ENCODE measurements at regions not wholly inside any gene's neighbourhood (a gene's known extent, or its start where the extent isn't known, plus 50 kb on each side); places are given as distances from the start of the nearest gene placed in this dataset.

GRCh38 chr5:6206501-6206900 is 171.8 kb downstream of the MED10 start:
- Mint-ChIP-seq H3K27me3 (peaks cover 0 to 5% (median 3%) of the 10 kb centered on the region in 5 donors), H3K4me3 (no peak overlapping the region), H3K36me3 (no peaks in the 10 kb centered on the region), H3K9me3 (peaks cover 0 to 10% (median 0%) of the 10 kb centered on the region in 11 donors), H3K27ac (no peak overlapping the region), H3K4me1 (no peaks in the 10 kb centered on the region)
- Histone ChIP-seq H3K9me3 (ENCODE audit: control insufficient read depth in 2 of 3, low read length in 3 of 3) (no peaks in the 10 kb centered on the region), H3K27ac (ENCODE audit: low read depth, low read length) (no peak overlapping the region), H3K27me3 (ENCODE audit: control insufficient read depth in 2 of 2, insufficient read depth in 2 of 2, low read length in 2 of 2) (peaks cover 0 to 3% of the 10 kb centered on the region in 2 donors), H3K4me3 (ENCODE audit: low read length) (no peak overlapping the region), H3K4me1 (ENCODE audit: control insufficient read depth in 2 of 2, insufficient read depth in 2 of 2, low read length in 2 of 2) (no peaks in the 10 kb centered on the region), H3K36me3 (ENCODE audit: control insufficient read depth in 2 of 3, insufficient read depth in 3 of 3, low read length in 3 of 3) (no peaks in the 10 kb centered on the region)
- intact Hi-C loops (cut with micrococcal nuclease), result no loop called here
- ChIA-PET CTCF (no interaction called here), POLR2A (no interaction called here)
- ATAC-seq (no peak), DNase-seq (no peak)

GRCh38 chr5:6202968-6203365 is 175.4 kb downstream of the MED10 start:
- H3K9me3 ChIP-seq (ENCODE audit: control insufficient read depth in 2 of 3, low read length in 3 of 3), result no peaks in the 10 kb centered on the region
- CTCF ChIA-PET, result no interaction called here
- no peak overlapping the region for H3K27ac ChIP-seq (ENCODE audit: low read depth, low read length)
- H3K36me3 ChIP-seq (ENCODE audit: control insufficient read depth in 2 of 3, insufficient read depth in 3 of 3, low read length in 3 of 3), result no peaks in the 10 kb centered on the region
- Mint-ChIP-seq H3K4me3 (no peak overlapping the region), H3K27me3 (peaks cover 0 to 15% (median 3%) of the 10 kb centered on the region in 5 donors), H3K9me3 (peaks cover 0 to 10% (median 5%) of the 10 kb centered on the region in 11 donors), H3K36me3 (peaks cover 0 to 6% (median 0%) of the 10 kb centered on the region in 5 donors), H3K4me1 (no peaks in the 10 kb centered on the region), H3K27ac (no peak overlapping the region)
- intact Hi-C loops (cut with micrococcal nuclease), result no loop called here
- DNase-seq, result no peak
- POLR2A ChIA-PET, result no interaction called here
- ATAC-seq, result no peak
- no peak overlapping the region for H3K4me3 ChIP-seq (ENCODE audit: low read length)
- H3K4me1 ChIP-seq (ENCODE audit: control insufficient read depth in 2 of 2, insufficient read depth in 2 of 2, low read length in 2 of 2), result no peaks in the 10 kb centered on the region
- H3K27me3 ChIP-seq (ENCODE audit: control insufficient read depth in 2 of 2, insufficient read depth in 2 of 2, low read length in 2 of 2), result no peaks in the 10 kb centered on the region

GRCh38 chr5:6202149-6202967 is 176.0 kb downstream of the MED10 start:
- intact Hi-C loops (cut with micrococcal nuclease), result no loop called here
- no peaks in the 10 kb centered on the region for H3K36me3 ChIP-seq (ENCODE audit: control insufficient read depth in 2 of 3, insufficient read depth in 3 of 3, low read length in 3 of 3)
- no peak for DNase-seq
- Mint-ChIP-seq H3K27me3 (peaks cover 0 to 16% (median 3%) of the 10 kb centered on the region in 5 donors), H3K4me3 (no peak overlapping the region), H3K36me3 (peaks cover 0 to 6% (median 0%) of the 10 kb centered on the region in 5 donors), H3K27ac (no peak overlapping the region), H3K9me3 (peaks cover 0 to 10% (median 5%) of the 10 kb centered on the region in 11 donors), H3K4me1 (peaks cover 0 to 2% (median 0%) of the 10 kb centered on the region in 7 donors)
- no peak for ATAC-seq
- no peaks in the 10 kb centered on the region for H3K4me1 ChIP-seq (ENCODE audit: control insufficient read depth in 2 of 2, insufficient read depth in 2 of 2, low read length in 2 of 2)
- POLR2A ChIA-PET, result no interaction called here
- H3K27ac ChIP-seq (ENCODE audit: low read depth, low read length), result no peak overlapping the region
- H3K4me3 ChIP-seq (ENCODE audit: low read length), result no peak overlapping the region
- CTCF ChIA-PET, result no interaction called here
- no peaks in the 10 kb centered on the region for H3K27me3 ChIP-seq (ENCODE audit: control insufficient read depth in 2 of 2, insufficient read depth in 2 of 2, low read length in 2 of 2)
- no peaks in the 10 kb centered on the region for H3K9me3 ChIP-seq (ENCODE audit: control insufficient read depth in 2 of 3, low read length in 3 of 3)

DNA sequence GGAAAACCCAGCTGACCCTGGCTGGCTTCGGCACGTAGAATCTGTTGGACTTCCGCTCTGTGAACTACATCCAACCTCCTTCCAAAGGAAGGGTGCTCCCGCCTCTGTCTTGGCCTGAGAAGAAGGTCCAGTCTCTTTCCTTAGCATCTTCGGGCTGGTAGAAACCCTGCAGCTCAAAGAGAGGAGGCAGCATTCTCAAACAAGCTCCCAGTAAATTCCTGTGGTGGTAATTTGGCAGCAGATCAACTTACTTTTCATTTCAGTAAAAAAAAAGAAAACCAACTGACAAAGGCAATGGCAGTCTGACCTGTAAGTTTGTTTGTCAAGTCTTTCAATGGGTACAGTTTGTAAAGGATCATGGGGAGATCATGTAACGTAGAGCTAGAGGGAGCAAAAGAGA is 176.7 kb downstream of the MED10 start:
- Histone ChIP-seq H3K27me3 (ENCODE audit: control insufficient read depth in 2 of 2, insufficient read depth in 2 of 2, low read length in 2 of 2) (no peaks in the 10 kb centered on the region), H3K4me1 (ENCODE audit: control insufficient read depth in 2 of 2, insufficient read depth in 2 of 2, low read length in 2 of 2) (no peaks in the 10 kb centered on the region), H3K27ac (ENCODE audit: low read depth, low read length) (no peak overlapping the region), H3K9me3 (ENCODE audit: control insufficient read depth in 2 of 3, low read length in 3 of 3) (no peaks in the 10 kb centered on the region), H3K36me3 (ENCODE audit: control insufficient read depth in 2 of 3, insufficient read depth in 3 of 3, low read length in 3 of 3) (no peaks in the 10 kb centered on the region), H3K4me3 (ENCODE audit: low read length) (no peak overlapping the region)
- Mint-ChIP-seq H3K27me3 (peaks cover 0 to 16% (median 3%) of the 10 kb centered on the region in 5 donors), H3K4me1 (peaks cover 0 to 2% (median 0%) of the 10 kb centered on the region in 7 donors), H3K36me3 (peaks cover 0 to 6% (median 0%) of the 10 kb centered on the region in 5 donors), H3K4me3 (no peak overlapping the region), H3K27ac (no peak overlapping the region), H3K9me3 (peaks cover 0 to 10% (median 4%) of the 10 kb centered on the region in 11 donors)
- ChIA-PET POLR2A (no interaction called here), CTCF (no interaction called here)
- intact Hi-C loops (cut with micrococcal nuclease), result no loop called here
- DNase-seq (no peak), ATAC-seq (no peak)

GRCh38 chr5:6198531-6198930 is 179.8 kb downstream of the MED10 start:
- ChIA-PET CTCF (no interaction called here), POLR2A (no interaction called here)
- Mint-ChIP-seq H3K27me3 (peaks cover 0 to 17% (median 0%) of the 10 kb centered on the region in 5 donors), H3K4me1 (peaks cover 0 to 5% (median 0%) of the 10 kb centered on the region in 7 donors), H3K4me3 (no peak overlapping the region), H3K9me3 (peaks cover 0 to 10% (median 4%) of the 10 kb centered on the region in 11 donors), H3K27ac (no peak overlapping the region), H3K36me3 (peaks cover 0 to 6% (median 0%) of the 10 kb centered on the region in 5 donors)
- Histone ChIP-seq H3K27me3 (ENCODE audit: control insufficient read depth in 2 of 2, insufficient read depth in 2 of 2, low read length in 2 of 2) (no peaks in the 10 kb centered on the region), H3K4me1 (ENCODE audit: control insufficient read depth in 2 of 2, insufficient read depth in 2 of 2, low read length in 2 of 2) (no peaks in the 10 kb centered on the region), H3K27ac (ENCODE audit: low read depth, low read length) (no peak overlapping the region), H3K4me3 (ENCODE audit: low read length) (no peak overlapping the region), H3K36me3 (ENCODE audit: control insufficient read depth in 2 of 3, insufficient read depth in 3 of 3, low read length in 3 of 3) (no peaks in the 10 kb centered on the region), H3K9me3 (ENCODE audit: control insufficient read depth in 2 of 3, low read length in 3 of 3) (no peaks in the 10 kb centered on the region)
- DNase-seq (no peak), ATAC-seq (no peak)
- intact Hi-C loops (cut with micrococcal nuclease), result no loop called here

- Histone ChIP-seq H3K27ac (ENCODE audit: low read depth, low read length) (no peak overlapping the region), H3K4me1 (ENCODE audit: control insufficient read depth in 2 of 2, insufficient read depth in 2 of 2, low read length in 2 of 2) (no peaks in the 10 kb centered on the region), H3K27me3 (ENCODE audit: control insufficient read depth in 2 of 2, insufficient read depth in 2 of 2, low read length in 2 of 2) (no peaks in the 10 kb centered on the region), H3K4me3 (ENCODE audit: low read length) (no peak overlapping the region), H3K36me3 (ENCODE audit: control insufficient read depth in 2 of 3, insufficient read depth in 3 of 3, low read length in 3 of 3) (no peaks in the 10 kb centered on the region), H3K9me3 (ENCODE audit: control insufficient read depth in 2 of 3, low read length in 3 of 3) (no peaks in the 10 kb centered on the region)
- CTCF ChIA-PET, result no interaction called here
- ATAC-seq (no peak), DNase-seq (no peak)
- intact Hi-C loops (cut with micrococcal nuclease), result no loop called here
- peaks cover 0 to 6% (median 0%) of the 10 kb centered on the region in 5 donors for H3K36me3 Mint-ChIP-seq
- no peak overlapping the region for H3K4me3 Mint-ChIP-seq
- H3K27me3 Mint-ChIP-seq, result peaks cover 0 to 23% (median 4%) of the 10 kb centered on the region in 5 donors
- no peak overlapping the region for H3K27ac Mint-ChIP-seq
- POLR2A ChIA-PET, result no interaction called here
- peaks cover 0 to 10% (median 4%) of the 10 kb centered on the region in 11 donors for H3K9me3 Mint-ChIP-seq
- H3K4me1 Mint-ChIP-seq, result peaks cover 0 to 5% (median 0%) of the 10 kb centered on the region in 7 donors
Observed at GRCh38 chr5:6197427-6197826, 180.9 kb downstream of the MED10 start.

Data from naive thymus-derived CD4-positive, alpha-beta T cell (primary cell).